ENCODE measurements at regions not wholly inside any gene's neighbourhood (a gene's known extent, or its start where the extent isn't known, plus 50 kb on each side); places are given as distances from the start of the nearest gene placed in this dataset.

DNA sequence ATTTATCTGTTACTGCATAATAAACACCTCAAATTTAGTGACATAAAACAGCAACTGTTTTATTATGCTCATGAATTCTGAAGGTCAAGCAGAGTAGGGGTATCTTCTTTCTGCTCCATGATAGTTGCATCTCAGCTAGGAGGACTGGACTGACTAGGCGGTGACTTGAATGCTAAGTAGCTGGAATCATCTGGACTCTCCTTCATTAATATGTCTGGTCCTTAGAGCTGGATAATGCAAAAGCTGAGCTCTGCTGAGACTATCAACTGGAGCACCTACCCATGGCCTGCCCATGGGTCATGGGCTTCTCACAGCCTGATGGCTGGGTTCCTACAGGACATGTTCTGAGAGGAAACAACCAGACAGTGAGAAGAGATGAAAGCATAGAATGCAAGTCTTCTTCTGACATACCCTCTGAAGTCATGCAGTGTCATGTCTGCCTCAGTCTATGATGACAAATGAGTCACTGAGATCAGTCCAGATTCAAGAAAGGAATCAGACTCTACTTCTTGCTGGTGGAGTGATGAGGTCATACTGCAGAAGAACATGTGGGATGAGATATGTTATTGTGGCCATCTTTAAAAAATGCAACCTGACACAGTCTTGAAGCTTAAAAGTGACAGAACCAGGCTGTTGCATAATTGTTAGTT lies 174.2 kb upstream of the OSR1 start:
- intact Hi-C loops (cut with micrococcal nuclease; ENCODE audit: unreplicated experiment) = no loop called here
- Histone ChIP-seq H3K9me3 (ENCODE audit: low read depth, low read length, poor library complexity, severe bottlenecking) (no peaks in the 10 kb centered on the region), H3K27ac (ENCODE audit: low read depth, low read length, poor library complexity, severe bottlenecking) (no peak overlapping the region), H3K27me3 (replicated peaks; ENCODE audit: insufficient read depth, low read depth, low read length, poor library complexity) (no peaks in the 10 kb centered on the region), H3K36me3 (ENCODE audit: insufficient read depth, low read length, poor library complexity, severe bottlenecking) (no peaks in the 10 kb centered on the region), H3K4me1 (ENCODE audit: insufficient read depth, low read length, poor library complexity, severe bottlenecking) (no peaks in the 10 kb centered on the region), H3K4me3 (ENCODE audit: low read depth, low read length, poor library complexity, severe bottlenecking) (no peak overlapping the region)
- TF ChIP-seq, protein P1, sequence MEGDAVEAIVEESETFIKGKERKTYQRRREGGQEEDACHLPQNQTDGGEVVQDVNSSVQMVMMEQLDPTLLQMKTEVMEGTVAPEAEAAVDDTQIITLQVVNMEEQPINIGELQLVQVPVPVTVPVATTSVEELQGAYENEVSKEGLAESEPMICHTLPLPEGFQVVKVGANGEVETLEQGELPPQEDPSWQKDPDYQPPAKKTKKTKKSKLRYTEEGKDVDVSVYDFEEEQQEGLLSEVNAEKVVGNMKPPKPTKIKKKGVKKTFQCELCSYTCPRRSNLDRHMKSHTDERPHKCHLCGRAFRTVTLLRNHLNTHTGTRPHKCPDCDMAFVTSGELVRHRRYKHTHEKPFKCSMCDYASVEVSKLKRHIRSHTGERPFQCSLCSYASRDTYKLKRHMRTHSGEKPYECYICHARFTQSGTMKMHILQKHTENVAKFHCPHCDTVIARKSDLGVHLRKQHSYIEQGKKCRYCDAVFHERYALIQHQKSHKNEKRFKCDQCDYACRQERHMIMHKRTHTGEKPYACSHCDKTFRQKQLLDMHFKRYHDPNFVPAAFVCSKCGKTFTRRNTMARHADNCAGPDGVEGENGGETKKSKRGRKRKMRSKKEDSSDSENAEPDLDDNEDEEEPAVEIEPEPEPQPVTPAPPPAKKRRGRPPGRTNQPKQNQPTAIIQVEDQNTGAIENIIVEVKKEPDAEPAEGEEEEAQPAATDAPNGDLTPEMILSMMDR (conservative IDR thresholded peaks at IDR 0.05; ENCODE audit: low read depth, low read length) = no peak
- no peak for TF ChIP-seq EZH2 (IDR thresholded peaks at IDR 0.05; ENCODE audit: borderline replicate concordance, low read depth, low read length, poor library complexity, severe bottlenecking)
- ChIA-PET POLR2A (ENCODE audit: low non-redundant PET) (no interaction called here), CTCF (no interaction called here)
- BruUV-seq (replicated peaks) = no TSS peak
- no peak for DNase-seq (ENCODE audit: low spot score)

DNA sequence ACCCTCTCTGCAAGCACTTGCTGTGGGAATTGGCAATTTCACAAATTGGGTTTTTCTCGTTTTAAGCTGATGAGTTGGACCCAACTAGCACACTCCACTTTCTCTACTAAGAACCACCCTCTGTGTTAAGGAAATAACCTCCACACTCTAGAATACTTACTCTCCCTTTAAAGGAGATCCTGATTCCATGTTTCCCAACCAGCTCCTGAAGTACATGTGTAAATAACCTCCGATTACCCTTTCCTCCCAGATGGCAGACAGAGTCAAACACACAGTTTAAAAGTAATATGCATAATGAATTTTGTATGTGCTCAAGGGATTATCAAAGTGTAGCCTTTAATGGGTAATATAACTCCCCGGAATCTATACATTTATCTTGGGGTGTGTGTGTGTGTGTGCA lies 171.3 kb upstream of the OSR1 start:
- ChIA-PET POLR2A (ENCODE audit: low non-redundant PET) (no interaction called here), CTCF (no interaction called here)
- Histone ChIP-seq H3K4me1 (ENCODE audit: insufficient read depth, low read length, poor library complexity, severe bottlenecking) (no peaks in the 10 kb centered on the region), H3K27ac (ENCODE audit: low read depth, low read length, poor library complexity, severe bottlenecking) (no peak overlapping the region), H3K9me3 (ENCODE audit: low read depth, low read length, poor library complexity, severe bottlenecking) (no peaks in the 10 kb centered on the region), H3K27me3 (replicated peaks; ENCODE audit: insufficient read depth, low read depth, low read length, poor library complexity) (no peaks in the 10 kb centered on the region), H3K4me3 (ENCODE audit: low read depth, low read length, poor library complexity, severe bottlenecking) (no peak overlapping the region), H3K36me3 (ENCODE audit: insufficient read depth, low read length, poor library complexity, severe bottlenecking) (no peaks in the 10 kb centered on the region)
- no peak for DNase-seq (ENCODE audit: low spot score)
- TF ChIP-seq, protein P1 (conservative IDR thresholded peaks at IDR 0.05; ENCODE audit: low read depth, low read length) = no peak
- no peak for TF ChIP-seq EZH2 (IDR thresholded peaks at IDR 0.05; ENCODE audit: borderline replicate concordance, low read depth, low read length, poor library complexity, severe bottlenecking)
- BruUV-seq (replicated peaks) = no TSS peak
- intact Hi-C loops (cut with micrococcal nuclease; ENCODE audit: unreplicated experiment) = no loop called here

DNA sequence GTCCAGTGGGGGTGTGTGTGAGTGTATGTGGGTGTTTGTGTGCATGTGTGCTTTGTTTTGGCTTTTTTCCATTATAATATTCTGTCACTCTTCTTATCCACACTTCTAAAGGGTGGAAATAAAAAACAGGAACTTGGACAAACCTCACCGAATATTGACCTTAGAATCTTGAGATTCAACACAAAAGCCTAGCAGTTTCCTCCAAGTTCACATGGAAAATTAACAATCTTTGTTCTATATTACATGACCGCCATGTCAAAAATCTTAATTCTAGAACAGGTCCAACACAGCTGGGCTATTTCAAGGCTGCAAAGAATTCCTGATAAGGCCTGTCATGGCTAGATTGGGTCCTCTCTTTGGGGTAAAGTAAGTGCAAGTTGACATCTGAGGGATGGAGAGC lies 169.3 kb upstream of the OSR1 start:
- Histone ChIP-seq H3K4me3 (ENCODE audit: low read depth, low read length, poor library complexity, severe bottlenecking) (no peak overlapping the region), H3K27ac (ENCODE audit: low read depth, low read length, poor library complexity, severe bottlenecking) (no peak overlapping the region), H3K36me3 (ENCODE audit: insufficient read depth, low read length, poor library complexity, severe bottlenecking) (no peaks in the 10 kb centered on the region), H3K27me3 (replicated peaks; ENCODE audit: insufficient read depth, low read depth, low read length, poor library complexity) (no peaks in the 10 kb centered on the region), H3K9me3 (ENCODE audit: low read depth, low read length, poor library complexity, severe bottlenecking) (no peaks in the 10 kb centered on the region), H3K4me1 (ENCODE audit: insufficient read depth, low read length, poor library complexity, severe bottlenecking) (no peaks in the 10 kb centered on the region)
- BruUV-seq (replicated peaks) = no TSS peak
- DNase-seq (ENCODE audit: low spot score) = no peak
- CTCF ChIA-PET = no interaction called here
- no peak for TF ChIP-seq EZH2 (IDR thresholded peaks at IDR 0.05; ENCODE audit: borderline replicate concordance, low read depth, low read length, poor library complexity, severe bottlenecking)
- TF ChIP-seq, protein P1 (conservative IDR thresholded peaks at IDR 0.05; ENCODE audit: low read depth, low read length) = no peak
- intact Hi-C loops (cut with micrococcal nuclease; ENCODE audit: unreplicated experiment) = no loop called here
- POLR2A ChIA-PET (ENCODE audit: low non-redundant PET) = no interaction called here
